ENCODE measurements at regions not wholly inside any gene's neighbourhood (a gene's known extent, or its start where the extent isn't known, plus 50 kb on each side); places are given as distances from the start of the nearest gene placed in this dataset.

DNA sequence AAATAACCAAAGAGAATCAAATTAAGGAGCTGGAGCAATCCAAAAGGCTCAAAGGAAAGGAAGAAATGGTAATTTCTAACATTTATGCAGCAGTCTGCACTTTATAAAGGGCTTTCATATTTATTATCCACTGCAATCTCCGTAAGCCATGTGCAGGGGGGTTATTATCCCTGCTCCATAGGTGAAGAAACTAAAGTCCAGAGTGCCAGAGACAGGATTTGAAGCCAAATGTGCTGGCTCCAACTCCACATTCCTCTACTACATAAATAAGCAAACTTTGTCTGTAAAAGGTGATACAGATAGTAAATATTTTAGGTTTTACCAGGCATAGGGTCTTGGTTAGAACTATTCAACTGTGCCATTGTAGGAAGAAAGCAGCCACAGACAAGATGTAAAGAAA is 221.4 kb downstream of the MINAR1 start:
- intact Hi-C loops (cut with DNase I) = no loop called here
- TF ChIP-seq POLR2A (IDR thresholded peaks at IDR 0.05) (no peak), POLR2AphosphoS5 (IDR thresholded peaks at IDR 0.05; ENCODE audit: insufficient read depth in 1 of 2, low read depth in 1 of 2) (no peak)
- TF ChIP-seq, protein P1, sequence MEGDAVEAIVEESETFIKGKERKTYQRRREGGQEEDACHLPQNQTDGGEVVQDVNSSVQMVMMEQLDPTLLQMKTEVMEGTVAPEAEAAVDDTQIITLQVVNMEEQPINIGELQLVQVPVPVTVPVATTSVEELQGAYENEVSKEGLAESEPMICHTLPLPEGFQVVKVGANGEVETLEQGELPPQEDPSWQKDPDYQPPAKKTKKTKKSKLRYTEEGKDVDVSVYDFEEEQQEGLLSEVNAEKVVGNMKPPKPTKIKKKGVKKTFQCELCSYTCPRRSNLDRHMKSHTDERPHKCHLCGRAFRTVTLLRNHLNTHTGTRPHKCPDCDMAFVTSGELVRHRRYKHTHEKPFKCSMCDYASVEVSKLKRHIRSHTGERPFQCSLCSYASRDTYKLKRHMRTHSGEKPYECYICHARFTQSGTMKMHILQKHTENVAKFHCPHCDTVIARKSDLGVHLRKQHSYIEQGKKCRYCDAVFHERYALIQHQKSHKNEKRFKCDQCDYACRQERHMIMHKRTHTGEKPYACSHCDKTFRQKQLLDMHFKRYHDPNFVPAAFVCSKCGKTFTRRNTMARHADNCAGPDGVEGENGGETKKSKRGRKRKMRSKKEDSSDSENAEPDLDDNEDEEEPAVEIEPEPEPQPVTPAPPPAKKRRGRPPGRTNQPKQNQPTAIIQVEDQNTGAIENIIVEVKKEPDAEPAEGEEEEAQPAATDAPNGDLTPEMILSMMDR (IDR thresholded peaks at IDR 0.05) = no peak
- Histone ChIP-seq H3K27ac (no peak overlapping the region), H3K36me3 (no peaks in the 10 kb centered on the region), H3K4me1 (no peaks in the 10 kb centered on the region), H3K27me3 (no peaks in the 10 kb centered on the region), H3K4me3 (no peak overlapping the region), H3K9me3 (no peaks in the 10 kb centered on the region)
- no peak for DNase-seq (ENCODE audit: extremely low spot score in 2 of 2)

DNA sequence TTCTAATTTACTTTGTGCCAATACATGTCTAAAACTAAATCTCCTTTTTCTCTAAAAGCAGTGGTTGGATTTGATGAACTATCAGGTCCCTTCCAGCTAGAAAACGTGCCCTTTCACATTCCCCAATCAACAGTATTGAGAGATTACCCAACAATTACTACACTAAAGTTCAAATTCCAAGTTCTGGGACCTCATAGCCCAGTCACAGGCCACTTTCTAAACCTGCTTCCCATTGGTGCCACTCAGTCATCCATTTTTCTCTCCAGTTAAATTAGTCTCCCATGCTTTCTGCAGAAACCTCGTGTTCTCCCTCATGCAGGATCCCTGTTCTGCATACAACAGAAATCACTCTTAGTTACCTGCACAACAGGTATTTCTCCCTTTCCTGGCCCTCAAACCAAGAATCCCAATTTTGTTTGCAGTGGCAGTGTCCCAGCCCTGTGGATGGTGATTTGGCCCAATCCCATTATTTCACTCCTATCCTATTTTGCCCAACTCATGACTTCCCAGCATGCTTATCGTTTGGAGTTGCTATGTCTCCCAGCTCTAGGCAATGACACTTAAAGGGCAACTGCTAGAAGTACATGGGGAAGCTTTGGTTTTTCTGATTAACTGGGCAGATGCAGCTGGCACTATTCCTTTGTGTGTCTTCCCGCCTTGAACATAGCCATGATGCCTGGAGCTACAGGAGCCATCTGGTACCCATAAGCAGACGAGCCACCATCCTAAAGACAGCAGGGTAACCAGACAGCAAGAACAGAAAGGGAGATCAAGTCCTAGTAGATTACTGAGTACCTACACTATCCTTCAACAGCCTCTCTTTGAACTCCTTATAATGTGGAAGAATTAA is 224.2 kb downstream of the MINAR1 start:
- no peaks in the 10 kb centered on the region for H3K36me3 ChIP-seq
- no peaks in the 10 kb centered on the region for H3K9me3 ChIP-seq
- no peak overlapping the region for H3K27ac ChIP-seq
- intact Hi-C loops (cut with DNase I) = no loop called here
- no peaks in the 10 kb centered on the region for H3K4me1 ChIP-seq
- H3K4me3 ChIP-seq = no peak overlapping the region
- TF ChIP-seq, protein P1 (IDR thresholded peaks at IDR 0.05) = no peak
- TF ChIP-seq POLR2A (IDR thresholded peaks at IDR 0.05) (no peak), POLR2AphosphoS5 (IDR thresholded peaks at IDR 0.05; ENCODE audit: insufficient read depth in 1 of 2, low read depth in 1 of 2) (no peak)
- DNase-seq (ENCODE audit: extremely low spot score in 2 of 2) = peak in 1 of 2 donors; percentile 58
- H3K27me3 ChIP-seq = no peaks in the 10 kb centered on the region

DNA sequence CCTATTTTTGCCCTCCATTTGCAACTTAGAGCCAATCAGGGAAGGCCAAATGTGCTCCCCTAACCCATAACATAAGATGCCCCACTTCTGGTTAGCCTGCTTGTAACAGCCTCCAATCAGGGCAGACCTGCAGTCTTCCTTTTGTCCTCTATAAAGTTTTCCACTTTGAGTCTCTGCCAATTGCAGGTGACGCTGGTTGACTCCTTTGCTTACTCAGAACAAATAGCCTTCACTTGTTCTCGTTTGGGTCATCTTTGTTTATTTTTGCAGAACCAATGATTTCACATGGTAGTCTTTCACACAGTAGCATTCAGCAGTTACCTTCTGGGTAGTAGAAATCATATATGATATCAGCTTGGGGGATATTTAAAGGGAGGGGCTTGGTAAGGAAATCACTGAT is 225.6 kb downstream of the MINAR1 start:
- Histone ChIP-seq H3K4me1 (no peaks in the 10 kb centered on the region), H3K36me3 (no peaks in the 10 kb centered on the region), H3K9me3 (no peaks in the 10 kb centered on the region), H3K27me3 (no peaks in the 10 kb centered on the region), H3K4me3 (no peak overlapping the region), H3K27ac (no peak overlapping the region)
- intact Hi-C loops (cut with DNase I) = no loop called here
- no peak for TF ChIP-seq POLR2AphosphoS5 (IDR thresholded peaks at IDR 0.05; ENCODE audit: insufficient read depth in 1 of 2, low read depth in 1 of 2)
- TF ChIP-seq, protein P1 (IDR thresholded peaks at IDR 0.05) = no peak
- no peak for TF ChIP-seq POLR2A (IDR thresholded peaks at IDR 0.05)
- DNase-seq (ENCODE audit: extremely low spot score in 2 of 2) = no peak

DNA sequence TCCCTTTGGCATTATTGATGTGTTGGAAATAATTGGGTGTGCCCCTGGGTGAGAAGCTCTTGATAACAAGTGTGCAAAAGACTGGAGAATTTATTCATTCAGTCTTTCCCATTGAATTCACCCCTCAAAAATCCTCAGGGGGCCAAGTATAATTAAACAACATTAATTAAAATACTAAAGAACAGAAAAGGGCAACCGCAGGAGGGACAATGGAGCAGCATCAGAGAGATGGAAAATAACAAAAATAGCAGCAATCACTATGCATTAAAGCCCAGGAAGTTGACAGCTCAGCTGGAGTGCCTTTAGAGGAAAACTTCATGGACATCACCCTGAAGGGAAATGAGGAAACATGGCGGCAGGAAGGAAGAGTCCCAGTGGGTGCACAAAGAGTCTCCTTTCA is 227.6 kb downstream of the MINAR1 start:
- intact Hi-C loops (cut with DNase I) = no loop called here
- TF ChIP-seq POLR2AphosphoS5 (IDR thresholded peaks at IDR 0.05; ENCODE audit: insufficient read depth in 1 of 2, low read depth in 1 of 2) = no peak
- TF ChIP-seq POLR2A (IDR thresholded peaks at IDR 0.05) = no peak
- TF ChIP-seq, protein P1 (IDR thresholded peaks at IDR 0.05) = no peak
- H3K4me3 ChIP-seq = no peak overlapping the region
- no peaks in the 10 kb centered on the region for H3K4me1 ChIP-seq
- no peaks in the 10 kb centered on the region for H3K27me3 ChIP-seq
- no peaks in the 10 kb centered on the region for H3K9me3 ChIP-seq
- DNase-seq (ENCODE audit: extremely low spot score in 2 of 2) = no peak
- no peaks in the 10 kb centered on the region for H3K36me3 ChIP-seq
- no peak overlapping the region for H3K27ac ChIP-seq

GRCh38 chr15:79661411-79661810 is 229.3 kb downstream of the MINAR1 start:
- DNase-seq (ENCODE audit: extremely low spot score in 2 of 2) = no peak
- H3K4me3 ChIP-seq = no peak overlapping the region
- no peak for TF ChIP-seq POLR2A (IDR thresholded peaks at IDR 0.05)
- TF ChIP-seq, protein P1 (IDR thresholded peaks at IDR 0.05) = no peak
- no peak for TF ChIP-seq POLR2AphosphoS5 (IDR thresholded peaks at IDR 0.05; ENCODE audit: insufficient read depth in 1 of 2, low read depth in 1 of 2)
- no peaks in the 10 kb centered on the region for H3K36me3 ChIP-seq
- H3K9me3 ChIP-seq = no peaks in the 10 kb centered on the region
- H3K4me1 ChIP-seq = no peaks in the 10 kb centered on the region
- H3K27ac ChIP-seq = no peak overlapping the region
- intact Hi-C loops (cut with DNase I) = no loop called here
- no peaks in the 10 kb centered on the region for H3K27me3 ChIP-seq
